Coronary artery (tissue), 2 donors: ENCODE measurements at regions not wholly inside any gene's neighbourhood (a gene's known extent, or its start where the extent isn't known, plus 50 kb on each side); places are given as distances from the start of the nearest gene placed in this dataset.

ENCODE experiments used
- DNase-seq: peaks from one replicate; pipeline ENCODE4 v3.0.0-alpha.2; 2017; ENCODE audit warnings: low spot score
- H3K27ac ChIP-seq, 2 donors: fragments of 200-600 bp; sonication (generic); one replicate each; pipeline ENCODE4 v1.5.1; 2016 to 2019
- H3K4me3 ChIP-seq: fragments of 200-600 bp; sonication (generic); 2 replicates; pipeline ENCODE4 v1.5.1; 2016; ENCODE audit warnings: mild to moderate bottlenecking, moderate library complexity
- TF ChIP-seq, protein P1 (sequence below): fragments of 200-600 bp; sonication (generic); IDR thresholded peaks from one replicate; pipeline ENCODE4 v1.5.1; 2019; ENCODE audit warnings: antibody characterized with exemption

DNA sequence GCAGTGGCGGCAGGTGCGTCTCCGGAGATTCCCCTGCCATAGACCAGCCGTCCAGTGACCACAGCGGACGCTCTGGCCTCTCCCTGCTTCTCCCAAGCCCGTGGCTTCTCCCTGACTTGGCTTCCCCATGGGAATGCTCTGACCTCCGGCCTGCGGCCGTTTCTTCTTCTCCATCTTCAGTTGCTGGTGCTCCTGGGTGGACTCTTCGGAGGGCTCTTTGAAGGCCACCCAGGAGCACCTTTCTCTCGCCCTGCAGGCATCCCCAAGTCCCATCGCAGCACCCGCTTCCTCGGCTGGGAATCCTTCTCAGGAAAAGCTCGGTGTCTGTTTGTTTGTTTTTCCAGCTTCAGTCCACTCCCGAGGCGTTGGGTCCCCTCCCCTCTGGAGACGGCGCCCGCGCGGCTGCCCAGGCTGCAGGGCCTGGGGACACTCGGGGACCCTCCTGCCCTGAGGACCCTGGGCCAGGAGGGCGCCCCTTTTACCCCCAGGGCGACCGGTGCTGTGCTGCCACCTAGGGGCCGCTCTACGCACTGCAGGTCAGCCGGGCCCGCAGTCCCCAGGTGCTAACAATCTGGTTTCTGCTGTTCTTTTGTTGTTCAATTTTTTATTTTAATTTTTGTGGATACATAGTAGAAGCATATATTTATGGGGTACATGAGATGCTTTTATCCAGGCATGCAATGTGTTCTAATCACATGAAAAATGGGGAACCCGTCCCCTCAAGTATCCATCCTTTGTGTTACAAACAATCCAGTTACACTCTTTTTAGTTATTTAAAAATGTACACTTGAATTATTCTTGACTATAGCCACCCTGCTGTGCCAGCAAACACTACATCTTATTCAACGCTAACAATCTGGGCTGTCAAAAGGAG, 197.9 kb upstream of the ADAMTS16 start:
- TF ChIP-seq, protein P1, sequence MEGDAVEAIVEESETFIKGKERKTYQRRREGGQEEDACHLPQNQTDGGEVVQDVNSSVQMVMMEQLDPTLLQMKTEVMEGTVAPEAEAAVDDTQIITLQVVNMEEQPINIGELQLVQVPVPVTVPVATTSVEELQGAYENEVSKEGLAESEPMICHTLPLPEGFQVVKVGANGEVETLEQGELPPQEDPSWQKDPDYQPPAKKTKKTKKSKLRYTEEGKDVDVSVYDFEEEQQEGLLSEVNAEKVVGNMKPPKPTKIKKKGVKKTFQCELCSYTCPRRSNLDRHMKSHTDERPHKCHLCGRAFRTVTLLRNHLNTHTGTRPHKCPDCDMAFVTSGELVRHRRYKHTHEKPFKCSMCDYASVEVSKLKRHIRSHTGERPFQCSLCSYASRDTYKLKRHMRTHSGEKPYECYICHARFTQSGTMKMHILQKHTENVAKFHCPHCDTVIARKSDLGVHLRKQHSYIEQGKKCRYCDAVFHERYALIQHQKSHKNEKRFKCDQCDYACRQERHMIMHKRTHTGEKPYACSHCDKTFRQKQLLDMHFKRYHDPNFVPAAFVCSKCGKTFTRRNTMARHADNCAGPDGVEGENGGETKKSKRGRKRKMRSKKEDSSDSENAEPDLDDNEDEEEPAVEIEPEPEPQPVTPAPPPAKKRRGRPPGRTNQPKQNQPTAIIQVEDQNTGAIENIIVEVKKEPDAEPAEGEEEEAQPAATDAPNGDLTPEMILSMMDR: peak; percentile 27
- no peak for DNase-seq
- Histone ChIP-seq H3K4me3 (no peak overlapping the region), H3K27ac (no peak overlapping the region)

DNA sequence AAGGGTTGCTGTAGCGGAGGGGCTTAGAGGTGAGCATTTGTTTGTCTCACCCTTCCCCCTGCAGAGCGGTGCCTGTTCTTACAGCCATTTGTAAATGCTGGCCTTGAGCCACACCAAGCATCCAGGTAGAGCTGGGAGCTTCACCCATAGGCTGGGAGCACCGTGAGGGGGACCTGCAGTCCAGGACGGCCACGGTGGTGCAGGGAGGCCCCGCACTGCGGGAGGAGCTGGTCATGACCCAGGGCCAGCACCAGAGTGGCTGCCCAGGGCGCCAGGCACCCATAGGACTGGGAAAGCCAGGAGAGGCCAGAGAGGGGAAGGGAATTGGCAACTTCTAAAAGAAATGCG, 197.3 kb upstream of the ADAMTS16 start:
- no peak for DNase-seq
- TF ChIP-seq, protein P1: no peak
- Histone ChIP-seq H3K4me3 (no peak overlapping the region), H3K27ac (no peak overlapping the region)

DNA sequence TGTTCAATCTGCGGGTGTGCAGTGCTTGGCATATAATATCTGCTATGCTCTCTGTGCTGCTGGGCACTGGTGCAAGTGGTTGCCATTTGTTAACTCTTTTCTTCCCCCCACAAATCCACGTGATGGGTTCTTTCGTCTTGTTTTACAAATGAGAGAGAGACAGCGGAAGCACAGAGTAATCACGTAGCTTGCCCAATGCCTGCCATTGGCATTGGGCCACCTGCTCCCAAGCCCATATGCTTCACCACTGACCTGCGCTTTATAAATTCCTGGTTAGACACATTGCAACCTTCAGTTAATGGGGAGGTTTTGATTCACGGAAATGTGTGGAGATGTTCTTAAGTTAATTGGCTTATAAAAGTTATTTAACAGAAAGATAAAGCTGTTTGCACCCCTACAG, 194.8 kb upstream of the ADAMTS16 start:
- H3K4me3 ChIP-seq: no peak overlapping the region

DNA sequence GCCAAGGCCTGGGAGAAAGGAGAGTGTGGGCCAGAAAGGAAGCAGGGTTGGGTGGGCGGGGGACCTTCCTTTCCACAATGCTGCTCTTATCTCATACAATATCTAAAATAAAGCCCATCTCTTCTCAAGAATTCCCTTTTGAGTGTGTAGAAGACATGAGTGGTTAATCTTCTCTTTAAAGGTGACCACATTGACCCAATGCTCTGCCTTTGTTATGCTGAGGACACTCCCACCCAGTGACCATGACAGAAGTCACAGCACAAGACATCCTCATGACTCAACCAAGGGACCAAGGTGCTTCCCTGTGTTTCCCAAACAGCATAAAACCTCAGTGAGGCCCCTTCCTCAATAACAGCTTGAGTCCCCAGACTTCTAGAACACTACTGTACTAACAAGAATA, 193.0 kb upstream of the ADAMTS16 start:
- TF ChIP-seq, protein P1: no peak
- no peak overlapping the region for H3K27ac ChIP-seq
- H3K4me3 ChIP-seq: no peak overlapping the region
- DNase-seq: no peak

More for the DNA sequence above, 194.8 kb upstream of the ADAMTS16 start:
- TF ChIP-seq, protein P1: no peak
- no peak for DNase-seq
- no peak overlapping the region for H3K27ac ChIP-seq

DNA sequence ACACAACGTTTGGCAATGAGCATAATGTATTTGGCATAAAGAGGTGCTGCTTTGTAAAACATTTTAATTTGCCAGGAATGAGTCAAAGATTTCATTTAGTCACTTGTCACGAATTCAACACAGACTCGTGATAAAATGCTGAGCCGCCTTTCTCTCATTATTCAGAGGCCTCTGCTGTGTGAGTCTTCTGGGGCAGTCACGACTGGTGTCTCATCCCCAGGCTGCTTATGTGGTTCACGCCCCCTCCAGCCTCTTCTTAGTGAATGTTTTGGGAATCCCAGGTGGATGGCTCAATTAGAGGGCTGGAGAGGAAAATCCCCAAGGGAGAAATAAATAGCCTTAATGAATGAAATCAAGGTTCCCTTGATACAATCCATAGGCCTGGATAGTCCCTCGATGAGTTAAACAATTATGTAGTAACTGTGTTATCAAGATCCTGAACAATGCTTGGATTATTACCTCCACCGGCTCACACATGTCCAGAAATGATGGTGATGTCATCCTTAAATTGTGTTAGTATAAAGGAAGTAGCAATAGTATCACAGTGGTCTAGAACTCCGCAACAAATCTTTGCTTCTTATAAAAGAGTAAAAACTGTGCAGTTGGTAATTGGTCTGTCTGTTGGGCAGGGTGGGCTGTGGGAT, 192.1 kb upstream of the ADAMTS16 start:
- TF ChIP-seq, protein P1: no peak
- H3K4me3 ChIP-seq: no peak overlapping the region
- DNase-seq: no peak
- no peak overlapping the region for H3K27ac ChIP-seq

DNA sequence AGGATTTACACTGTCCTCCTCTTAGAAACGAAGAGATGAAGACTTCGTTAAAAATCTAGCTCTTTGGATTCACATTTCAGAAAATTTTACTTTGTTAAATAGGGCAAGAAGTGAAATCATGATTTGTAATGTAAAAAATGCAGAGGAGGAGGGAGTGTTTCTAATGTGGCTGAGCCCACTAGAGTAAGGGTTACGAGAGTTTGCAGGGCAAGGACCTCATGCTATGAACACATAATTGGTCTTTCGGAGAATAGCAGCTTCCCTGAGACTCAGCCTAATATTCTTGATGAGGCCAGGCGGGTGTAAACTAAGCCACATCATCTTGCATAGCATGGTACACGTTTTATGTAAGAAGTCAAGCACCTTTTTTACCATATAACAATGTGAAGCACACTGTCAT, 191.0 kb upstream of the ADAMTS16 start:
- no peak overlapping the region for H3K4me3 ChIP-seq
- TF ChIP-seq, protein P1: no peak
- no peak for DNase-seq
- H3K27ac ChIP-seq: no peak overlapping the region

DNA sequence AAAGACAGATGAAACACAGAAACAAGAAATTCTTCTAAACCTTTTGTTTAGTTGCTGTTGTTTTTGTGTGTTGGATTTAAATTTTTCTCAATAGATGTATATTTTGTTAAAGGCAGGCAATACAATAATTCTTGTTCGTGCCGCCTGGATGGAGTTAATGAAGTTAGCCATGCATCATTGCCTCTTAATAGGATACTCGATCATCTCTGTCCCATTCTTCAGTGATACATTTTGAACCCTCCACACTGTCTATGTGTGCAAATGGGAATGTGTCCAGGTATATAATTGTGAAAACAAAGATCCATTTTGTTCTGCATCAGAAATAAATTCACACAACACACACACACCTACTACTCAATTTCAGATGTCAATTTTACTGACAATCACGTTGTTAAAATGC, 186.6 kb upstream of the ADAMTS16 start:
- TF ChIP-seq, protein P1: no peak
- H3K27ac ChIP-seq: no peak overlapping the region
- no peak for DNase-seq
- no peak overlapping the region for H3K4me3 ChIP-seq
